ENCODE measurements at regions not wholly inside any gene's neighbourhood (a gene's known extent, or its start where the extent isn't known, plus 50 kb on each side); places are given as distances from the start of the nearest gene placed in this dataset.

DNA sequence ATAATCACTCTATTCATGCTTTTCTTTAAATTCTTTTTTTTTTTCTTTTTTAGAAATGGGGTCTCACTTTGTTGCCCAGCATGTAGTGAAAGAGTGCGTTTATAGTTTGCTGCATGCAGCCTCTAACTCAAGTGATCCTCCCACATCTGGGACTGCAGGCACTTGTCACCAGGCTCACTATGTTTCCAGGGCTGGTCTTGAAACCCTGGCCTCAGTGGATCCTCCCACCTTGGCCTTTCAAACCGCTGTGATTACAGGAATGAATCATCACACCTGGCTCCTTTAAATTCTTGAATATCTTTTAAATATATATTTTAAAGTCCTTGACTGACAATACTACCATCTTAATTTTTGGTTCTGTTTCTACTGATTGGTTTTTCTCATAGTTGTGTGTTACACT is 591.6 kb upstream of the KCND2 start:
- no peaks in the 10 kb centered on the region for H3K4me1 ChIP-seq (ENCODE audit: low read length)
- H2AFZ ChIP-seq (ENCODE audit: low read length): no peak overlapping the region
- no peak overlapping the region for H3K9ac ChIP-seq (ENCODE audit: low read length)
- no peaks in the 10 kb centered on the region for H3K36me3 ChIP-seq (ENCODE audit: insufficient read depth, low read length)
- no peak overlapping the region for H3K27ac ChIP-seq (ENCODE audit: low read length)
- no peak overlapping the region for H3K4me2 ChIP-seq (ENCODE audit: low read depth, low read length, poor library complexity, severe bottlenecking)
- H4K20me1 ChIP-seq (ENCODE audit: insufficient read depth, low read depth, low read length): no peaks in the 10 kb centered on the region
- no peak for DNase-seq
- H3K9me3 ChIP-seq (ENCODE audit: low read length): peaks cover 29% of the 10 kb centered on the region
- H3K4me3 ChIP-seq (ENCODE audit: low read length): no peak overlapping the region
- H3K27me3 ChIP-seq (ENCODE audit: low read length): no peaks in the 10 kb centered on the region
- H3K9me2 ChIP-seq (replicated peaks; ENCODE audit: insufficient read depth, low read length): no peaks in the 10 kb centered on the region
- no peaks in the 10 kb centered on the region for H3K79me2 ChIP-seq (ENCODE audit: low read length)

DNA sequence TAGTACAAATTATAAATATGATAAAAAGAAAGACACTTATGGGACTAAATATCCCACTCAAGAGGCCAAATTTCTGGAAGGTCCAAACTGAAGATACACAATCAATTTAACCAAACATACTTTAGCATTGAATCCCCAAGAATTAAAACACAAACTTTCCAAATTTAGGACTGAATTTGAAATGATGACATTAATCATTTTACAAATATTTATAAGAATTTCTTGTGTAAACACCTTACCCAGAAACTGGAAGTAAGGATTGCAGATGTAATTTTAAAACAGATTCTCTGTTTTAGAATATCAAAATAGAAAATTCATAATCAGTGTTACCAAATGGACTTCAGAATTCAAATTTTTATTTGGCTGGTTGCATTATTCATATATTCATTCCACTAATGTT is 588.2 kb upstream of the KCND2 start:
- Histone ChIP-seq H3K4me3 (ENCODE audit: low read length) (no peak overlapping the region), H3K27ac (ENCODE audit: low read length) (no peak overlapping the region), H3K27me3 (ENCODE audit: low read length) (no peaks in the 10 kb centered on the region), H4K20me1 (ENCODE audit: insufficient read depth, low read depth, low read length) (no peaks in the 10 kb centered on the region), H3K9me2 (replicated peaks; ENCODE audit: insufficient read depth, low read length) (no peaks in the 10 kb centered on the region), H3K4me2 (ENCODE audit: low read depth, low read length, poor library complexity, severe bottlenecking) (no peak overlapping the region), H2AFZ (ENCODE audit: low read length) (no peak overlapping the region), H3K4me1 (ENCODE audit: low read length) (no peaks in the 10 kb centered on the region), H3K36me3 (ENCODE audit: insufficient read depth, low read length) (no peaks in the 10 kb centered on the region), H3K9ac (ENCODE audit: low read length) (no peak overlapping the region), H3K9me3 (ENCODE audit: low read length) (peaks cover 15% of the 10 kb centered on the region), H3K79me2 (ENCODE audit: low read length) (no peaks in the 10 kb centered on the region)
- DNase-seq: no peak

DNA sequence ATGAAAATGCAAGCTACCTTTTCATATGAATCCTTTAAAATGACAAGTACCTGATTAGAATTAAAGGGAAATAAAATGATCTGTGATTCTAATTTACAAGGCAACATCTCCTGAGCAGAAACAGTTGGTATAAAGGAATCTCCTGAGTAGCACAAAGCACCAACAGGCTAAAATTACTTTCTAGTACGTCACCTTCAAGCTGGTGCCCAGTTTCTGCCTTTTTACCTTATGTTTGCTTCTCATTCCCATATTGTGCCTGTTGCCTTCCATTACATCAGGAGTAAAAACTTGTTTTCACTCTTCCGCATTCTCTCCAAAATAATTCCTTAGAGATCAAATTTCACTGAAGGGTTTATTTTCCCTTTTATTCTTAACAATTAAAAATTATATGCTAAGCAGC is 587.1 kb upstream of the KCND2 start:
- H4K20me1 ChIP-seq (ENCODE audit: insufficient read depth, low read depth, low read length): no peaks in the 10 kb centered on the region
- no peak overlapping the region for H3K4me3 ChIP-seq (ENCODE audit: low read length)
- no peak for DNase-seq
- no peaks in the 10 kb centered on the region for H3K79me2 ChIP-seq (ENCODE audit: low read length)
- no peak overlapping the region for H2AFZ ChIP-seq (ENCODE audit: low read length)
- peaks cover 15% of the 10 kb centered on the region for H3K9me3 ChIP-seq (ENCODE audit: low read length)
- no peak overlapping the region for H3K9ac ChIP-seq (ENCODE audit: low read length)
- H3K36me3 ChIP-seq (ENCODE audit: insufficient read depth, low read length): no peaks in the 10 kb centered on the region
- no peak overlapping the region for H3K27ac ChIP-seq (ENCODE audit: low read length)
- H3K4me1 ChIP-seq (ENCODE audit: low read length): no peaks in the 10 kb centered on the region
- H3K4me2 ChIP-seq (ENCODE audit: low read depth, low read length, poor library complexity, severe bottlenecking): no peak overlapping the region
- H3K27me3 ChIP-seq (ENCODE audit: low read length): no peaks in the 10 kb centered on the region
- no peaks in the 10 kb centered on the region for H3K9me2 ChIP-seq (replicated peaks; ENCODE audit: insufficient read depth, low read length)

DNA sequence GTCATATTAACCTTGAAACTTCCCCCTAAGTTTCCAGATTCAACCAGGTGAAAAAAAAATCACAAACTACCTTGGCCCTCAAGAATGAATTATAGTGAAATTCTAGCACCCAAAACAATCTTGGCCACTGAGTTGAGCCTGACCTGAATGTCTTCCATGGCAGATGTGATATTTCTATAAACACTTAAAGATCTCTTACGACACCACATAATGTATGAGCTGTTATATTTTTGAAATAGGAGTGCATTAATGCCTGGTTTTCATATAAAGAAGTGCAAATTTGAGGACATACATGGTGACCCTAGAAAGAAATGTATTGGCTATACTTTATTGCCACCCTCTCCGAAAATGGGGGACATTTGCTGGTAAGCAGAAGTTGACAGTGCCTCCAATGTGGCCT is 584.1 kb upstream of the KCND2 start:
- no peak overlapping the region for H3K4me3 ChIP-seq (ENCODE audit: low read length)
- no peak overlapping the region for H2AFZ ChIP-seq (ENCODE audit: low read length)
- H3K9me2 ChIP-seq (replicated peaks; ENCODE audit: insufficient read depth, low read length): no peaks in the 10 kb centered on the region
- peaks cover 16% of the 10 kb centered on the region for H3K9me3 ChIP-seq (ENCODE audit: low read length)
- H3K36me3 ChIP-seq (ENCODE audit: insufficient read depth, low read length): no peaks in the 10 kb centered on the region
- no peak overlapping the region for H3K27ac ChIP-seq (ENCODE audit: low read length)
- no peaks in the 10 kb centered on the region for H3K27me3 ChIP-seq (ENCODE audit: low read length)
- H3K4me1 ChIP-seq (ENCODE audit: low read length): no peaks in the 10 kb centered on the region
- H4K20me1 ChIP-seq (ENCODE audit: insufficient read depth, low read depth, low read length): no peaks in the 10 kb centered on the region
- DNase-seq: no peak
- no peaks in the 10 kb centered on the region for H3K79me2 ChIP-seq (ENCODE audit: low read length)
- no peak overlapping the region for H3K4me2 ChIP-seq (ENCODE audit: low read depth, low read length, poor library complexity, severe bottlenecking)
- H3K9ac ChIP-seq (ENCODE audit: low read length): no peak overlapping the region

DNA sequence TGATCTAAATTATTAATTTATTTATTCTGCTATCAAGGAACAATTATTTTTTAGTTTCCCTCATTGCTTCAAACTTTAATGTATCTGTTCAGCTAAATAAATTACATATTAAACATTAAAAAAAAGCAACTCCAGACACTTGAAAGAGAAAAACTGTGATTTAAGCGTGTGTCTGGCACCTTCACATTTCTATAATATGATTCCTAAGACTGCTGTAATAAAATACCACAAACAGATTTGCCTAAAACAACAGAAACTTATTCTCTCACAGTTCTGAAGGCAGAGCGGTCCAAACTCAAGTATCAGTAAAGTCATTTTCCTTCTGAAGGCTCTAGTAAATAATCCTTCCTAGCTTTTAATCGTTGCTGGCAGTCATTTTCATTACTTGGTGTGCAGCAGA is 580.4 kb upstream of the KCND2 start:
- Histone ChIP-seq H3K79me2 (ENCODE audit: low read length) (no peaks in the 10 kb centered on the region), H3K9me3 (ENCODE audit: low read length) (peaks cover 18% of the 10 kb centered on the region), H3K4me1 (ENCODE audit: low read length) (no peaks in the 10 kb centered on the region), H3K36me3 (ENCODE audit: insufficient read depth, low read length) (no peaks in the 10 kb centered on the region), H3K4me2 (ENCODE audit: low read depth, low read length, poor library complexity, severe bottlenecking) (no peak overlapping the region), H3K27ac (ENCODE audit: low read length) (no peak overlapping the region), H2AFZ (ENCODE audit: low read length) (no peak overlapping the region), H4K20me1 (ENCODE audit: insufficient read depth, low read depth, low read length) (no peaks in the 10 kb centered on the region), H3K9me2 (replicated peaks; ENCODE audit: insufficient read depth, low read length) (no peaks in the 10 kb centered on the region), H3K27me3 (ENCODE audit: low read length) (no peaks in the 10 kb centered on the region), H3K9ac (ENCODE audit: low read length) (no peak overlapping the region), H3K4me3 (ENCODE audit: low read length) (no peak overlapping the region)
- no peak for DNase-seq

DNA sequence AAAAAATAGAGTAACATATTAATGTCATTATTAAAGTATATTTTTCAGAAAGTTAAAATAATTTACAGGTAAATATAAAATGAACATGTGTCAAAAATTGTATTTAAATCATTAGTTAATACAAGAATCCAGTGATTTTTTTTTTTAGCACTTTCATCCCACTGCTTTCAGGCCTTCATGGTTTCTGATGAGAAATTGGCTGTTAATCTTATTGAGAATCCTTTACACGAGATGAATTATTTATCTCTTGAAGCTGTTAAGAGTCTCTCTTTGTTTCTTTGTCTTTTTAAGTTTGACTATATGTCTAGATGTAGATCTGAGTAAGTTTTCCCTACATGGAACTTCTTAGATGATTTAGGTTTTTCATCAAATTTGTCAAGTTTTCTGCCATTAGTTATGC is 578.5 kb upstream of the KCND2 start:
- H3K27ac ChIP-seq (ENCODE audit: low read length): no peak overlapping the region
- H3K36me3 ChIP-seq (ENCODE audit: insufficient read depth, low read length): no peaks in the 10 kb centered on the region
- no peaks in the 10 kb centered on the region for H3K27me3 ChIP-seq (ENCODE audit: low read length)
- H3K9me2 ChIP-seq (replicated peaks; ENCODE audit: insufficient read depth, low read length): no peaks in the 10 kb centered on the region
- DNase-seq: no peak
- no peak overlapping the region for H3K4me3 ChIP-seq (ENCODE audit: low read length)
- H3K9ac ChIP-seq (ENCODE audit: low read length): no peak overlapping the region
- no peaks in the 10 kb centered on the region for H3K79me2 ChIP-seq (ENCODE audit: low read length)
- peaks cover 20% of the 10 kb centered on the region for H3K9me3 ChIP-seq (ENCODE audit: low read length)
- H3K4me1 ChIP-seq (ENCODE audit: low read length): no peaks in the 10 kb centered on the region
- no peaks in the 10 kb centered on the region for H4K20me1 ChIP-seq (ENCODE audit: insufficient read depth, low read depth, low read length)
- H3K4me2 ChIP-seq (ENCODE audit: low read depth, low read length, poor library complexity, severe bottlenecking): no peak overlapping the region
- no peak overlapping the region for H2AFZ ChIP-seq (ENCODE audit: low read length)

DNA sequence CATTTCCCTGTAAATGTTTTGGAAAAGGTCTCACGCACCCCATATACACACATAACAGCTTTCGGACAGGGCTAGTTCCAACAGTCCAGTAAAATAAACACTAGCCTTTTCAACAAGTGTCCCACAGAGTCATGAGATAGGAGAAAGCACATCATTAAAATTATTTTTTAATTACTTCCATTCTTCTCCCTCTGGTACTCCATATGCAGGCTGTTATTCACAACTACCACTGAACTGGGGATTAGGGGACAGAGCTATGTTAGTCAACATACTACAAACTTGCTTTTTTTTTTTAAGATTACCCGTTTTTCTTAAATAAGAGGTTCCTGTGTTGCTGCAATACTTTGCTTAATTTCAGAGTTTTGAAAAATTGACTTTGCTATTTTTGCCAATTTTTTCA is 576.6 kb upstream of the KCND2 start:
- no peak overlapping the region for H3K4me3 ChIP-seq (ENCODE audit: low read length)
- H3K79me2 ChIP-seq (ENCODE audit: low read length): no peaks in the 10 kb centered on the region
- H3K27me3 ChIP-seq (ENCODE audit: low read length): no peaks in the 10 kb centered on the region
- no peak for DNase-seq
- no peak overlapping the region for H2AFZ ChIP-seq (ENCODE audit: low read length)
- H3K9ac ChIP-seq (ENCODE audit: low read length): no peak overlapping the region
- no peaks in the 10 kb centered on the region for H3K36me3 ChIP-seq (ENCODE audit: insufficient read depth, low read length)
- no peak overlapping the region for H3K27ac ChIP-seq (ENCODE audit: low read length)
- H3K9me2 ChIP-seq (replicated peaks; ENCODE audit: insufficient read depth, low read length): no peaks in the 10 kb centered on the region
- no peaks in the 10 kb centered on the region for H4K20me1 ChIP-seq (ENCODE audit: insufficient read depth, low read depth, low read length)
- peaks cover 21% of the 10 kb centered on the region for H3K9me3 ChIP-seq (ENCODE audit: low read length)
- H3K4me1 ChIP-seq (ENCODE audit: low read length): no peaks in the 10 kb centered on the region
- H3K4me2 ChIP-seq (ENCODE audit: low read depth, low read length, poor library complexity, severe bottlenecking): no peak overlapping the region

DNA sequence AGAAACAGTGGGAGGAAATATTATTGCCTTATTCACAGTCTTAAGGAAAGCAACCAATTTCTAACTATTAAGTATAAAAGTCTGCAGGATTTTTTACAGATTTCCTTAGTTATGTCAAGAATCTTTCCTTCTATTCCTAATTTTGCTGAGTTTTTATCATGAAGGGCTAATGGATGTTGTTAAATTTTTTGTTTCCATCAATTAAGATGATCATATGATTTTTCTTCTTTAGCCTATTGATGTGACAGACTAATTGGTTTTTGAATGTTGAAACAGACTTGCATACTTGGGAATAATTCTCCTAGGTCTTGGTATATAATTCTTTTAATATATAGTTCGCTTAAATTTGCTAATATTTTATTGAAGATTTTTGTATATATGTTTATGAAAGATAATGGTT is 569.1 kb upstream of the KCND2 start:
- no peak overlapping the region for H3K9ac ChIP-seq (ENCODE audit: low read length)
- H3K4me1 ChIP-seq (ENCODE audit: low read length): no peaks in the 10 kb centered on the region

DNA sequence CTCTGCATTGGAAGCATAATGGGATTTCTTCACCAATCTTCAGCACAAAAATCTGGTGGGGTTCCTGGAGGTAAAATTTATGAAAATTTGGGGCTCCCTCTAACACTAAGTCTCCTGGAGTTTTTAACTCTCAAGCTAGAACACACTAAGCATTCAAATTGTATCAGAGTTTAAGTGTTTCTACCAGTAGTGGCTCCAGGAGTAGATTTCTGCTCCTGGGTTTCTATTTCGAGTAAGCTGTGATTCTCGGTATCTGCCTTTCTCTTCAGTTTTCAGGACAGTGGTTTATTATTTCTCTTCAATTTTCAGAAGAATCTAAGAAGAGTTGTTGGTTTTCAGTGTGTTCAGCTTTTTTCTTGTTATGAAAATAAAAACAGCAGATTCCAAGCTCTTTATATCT is 566.4 kb upstream of the KCND2 start:
- Histone ChIP-seq H3K27ac (ENCODE audit: low read length) (no peak overlapping the region), H3K4me3 (ENCODE audit: low read length) (no peak overlapping the region), H3K9me3 (ENCODE audit: low read length) (peaks cover 21% of the 10 kb centered on the region; the same call in 1 of the 2 replicates), H4K20me1 (ENCODE audit: insufficient read depth, low read depth, low read length) (no peaks in the 10 kb centered on the region), H2AFZ (ENCODE audit: low read length) (no peak overlapping the region), H3K4me2 (ENCODE audit: low read depth, low read length, poor library complexity, severe bottlenecking) (no peak overlapping the region), H3K9ac (ENCODE audit: low read length) (no peak overlapping the region), H3K4me1 (ENCODE audit: low read length) (no peaks in the 10 kb centered on the region), H3K9me2 (replicated peaks; ENCODE audit: insufficient read depth, low read length) (no peaks in the 10 kb centered on the region), H3K27me3 (ENCODE audit: low read length) (no peaks in the 10 kb centered on the region), H3K36me3 (ENCODE audit: insufficient read depth, low read length) (no peaks in the 10 kb centered on the region), H3K79me2 (ENCODE audit: low read length) (no peaks in the 10 kb centered on the region)
- no peak for DNase-seq

More for the DNA sequence above, 569.1 kb upstream of the KCND2 start:
- H3K36me3 ChIP-seq (ENCODE audit: insufficient read depth, low read length): no peaks in the 10 kb centered on the region
- no peaks in the 10 kb centered on the region for H4K20me1 ChIP-seq (ENCODE audit: insufficient read depth, low read depth, low read length)
- no peaks in the 10 kb centered on the region for H3K27me3 ChIP-seq (ENCODE audit: low read length)
- no peak overlapping the region for H3K4me3 ChIP-seq (ENCODE audit: low read length)
- H3K4me2 ChIP-seq (ENCODE audit: low read depth, low read length, poor library complexity, severe bottlenecking): no peak overlapping the region
- H3K27ac ChIP-seq (ENCODE audit: low read length): no peak overlapping the region
- peaks cover 16% of the 10 kb centered on the region; the same call in 1 of the 2 replicates for H3K9me3 ChIP-seq (ENCODE audit: low read length)
- no peaks in the 10 kb centered on the region for H3K79me2 ChIP-seq (ENCODE audit: low read length)
- H2AFZ ChIP-seq (ENCODE audit: low read length): no peak overlapping the region
- H3K9me2 ChIP-seq (replicated peaks; ENCODE audit: insufficient read depth, low read length): no peaks in the 10 kb centered on the region
- DNase-seq: no peak
